OCI-M1 (cell line): ENCODE measurements at regions not wholly inside any gene's neighbourhood (a gene's known extent, or its start where the extent isn't known, plus 50 kb on each side); places are given as distances from the start of the nearest gene placed in this dataset.

ENCODE experiments used
- DNase-seq: peaks from one replicate; lab custom pipeline; 2025; lab: John Stamatoyannopoulos, UW

DNA sequence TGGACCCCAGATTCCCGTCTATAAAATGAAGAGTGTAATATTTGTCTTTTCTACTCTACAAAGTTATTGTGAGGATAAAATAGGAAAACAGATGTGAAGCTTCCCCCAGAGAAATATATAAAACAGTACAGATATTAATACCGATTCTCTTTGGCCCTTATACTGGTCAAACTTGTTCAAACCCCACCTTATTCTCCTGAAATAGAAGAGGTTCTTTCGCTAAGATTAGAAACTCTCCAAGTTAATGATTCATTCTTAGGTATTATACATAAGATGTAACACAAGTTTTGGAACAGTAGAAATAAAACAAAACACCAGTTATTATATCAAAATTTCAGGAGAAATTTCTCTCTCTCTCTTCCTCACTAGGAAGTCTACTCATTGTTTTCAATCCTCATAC lies 852.4 kb upstream of the ADAMTS5 start:
- DNase-seq: no peak

DNA sequence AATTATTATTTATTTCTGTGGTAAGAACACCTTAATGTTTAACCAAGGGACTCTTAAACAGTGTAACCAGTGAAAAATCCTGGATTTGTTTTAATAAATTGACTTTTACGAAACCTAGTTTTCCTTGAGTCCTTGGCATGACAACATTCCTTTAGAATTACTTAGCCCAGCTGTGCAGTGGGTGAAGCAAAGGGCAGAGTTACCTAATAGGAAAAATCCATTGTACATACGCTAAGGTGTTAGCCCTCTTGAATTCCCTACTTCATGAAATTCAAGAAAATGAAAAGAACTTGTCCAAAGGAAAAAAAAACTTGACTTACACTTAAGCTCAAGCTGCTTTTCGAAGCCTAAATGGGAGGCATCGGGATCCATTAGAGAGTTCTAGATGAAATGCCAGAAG lies 852.0 kb upstream of the ADAMTS5 start:
- DNase-seq: no peak

DNA sequence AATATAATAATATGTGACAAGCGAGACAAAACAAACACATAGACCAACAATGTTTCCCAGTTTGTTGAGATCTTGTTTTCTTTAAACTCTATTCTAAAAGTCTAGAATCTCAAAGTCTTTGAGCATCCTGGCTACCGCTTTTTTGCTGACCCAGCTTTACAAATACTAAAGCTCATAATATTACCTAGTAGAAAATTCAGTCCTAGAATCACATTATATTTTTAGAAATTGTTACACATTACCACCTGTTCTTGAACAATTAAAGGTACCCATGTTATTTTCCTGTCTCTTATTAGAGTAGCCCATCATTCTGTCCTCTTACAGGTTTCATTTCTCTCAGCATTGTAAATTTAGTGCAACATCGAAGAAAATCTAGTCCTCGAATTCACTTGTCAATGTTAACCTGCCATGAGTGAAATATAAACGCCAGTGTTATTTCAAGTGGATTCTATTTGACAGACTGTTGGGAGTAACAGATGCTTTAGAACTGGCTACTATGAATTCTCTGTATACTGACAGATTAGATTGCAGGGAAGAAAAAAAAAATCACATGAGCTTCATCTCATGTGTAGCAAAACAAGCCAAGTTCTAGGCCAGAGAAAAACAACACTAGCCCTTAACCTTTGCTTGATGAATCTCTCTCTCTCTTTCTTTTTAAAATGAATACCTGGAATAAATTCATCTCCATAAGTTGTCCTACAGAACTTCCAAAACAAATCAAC lies 851.2 kb upstream of the ADAMTS5 start:
- DNase-seq: no peak

DNA sequence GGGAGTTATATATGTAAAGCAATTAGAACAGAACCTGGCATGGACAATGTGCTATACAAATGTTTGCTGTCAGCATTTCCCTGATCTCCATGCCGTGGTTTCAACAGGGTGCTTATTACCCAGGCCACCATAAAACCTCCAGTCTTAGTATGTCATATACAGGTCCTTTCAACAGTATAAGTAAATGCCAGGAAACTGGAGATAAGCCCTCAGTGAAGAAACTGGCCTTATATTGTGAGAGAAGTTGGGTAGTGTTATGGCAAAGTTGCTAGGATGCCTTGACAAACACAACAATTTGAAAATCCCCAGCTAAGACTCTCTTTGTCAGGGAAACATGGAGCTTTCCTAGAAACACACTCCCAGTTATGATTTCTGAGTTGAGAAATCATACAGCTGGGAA lies 850.2 kb upstream of the ADAMTS5 start:
- peak; percentile 19 for DNase-seq

DNA sequence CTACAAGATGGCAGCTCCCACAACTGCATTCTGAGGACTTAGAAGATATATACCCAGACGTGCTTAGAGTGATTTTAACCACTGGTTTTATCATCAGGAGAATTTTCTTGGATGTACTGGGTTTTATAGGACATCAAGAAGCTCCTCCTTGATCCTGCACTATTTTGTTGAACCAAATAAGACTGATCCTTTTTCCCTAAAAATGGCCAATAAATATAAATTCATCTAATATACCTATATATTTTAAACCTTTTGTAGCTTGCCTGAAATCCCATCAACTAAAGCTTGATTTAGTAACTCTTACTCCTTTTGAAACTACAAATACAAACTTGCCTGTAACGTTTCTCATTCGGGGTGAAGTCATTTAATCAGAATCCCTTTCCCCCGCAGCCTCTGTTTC lies 849.4 kb upstream of the ADAMTS5 start:
- DNase-seq: no peak

DNA sequence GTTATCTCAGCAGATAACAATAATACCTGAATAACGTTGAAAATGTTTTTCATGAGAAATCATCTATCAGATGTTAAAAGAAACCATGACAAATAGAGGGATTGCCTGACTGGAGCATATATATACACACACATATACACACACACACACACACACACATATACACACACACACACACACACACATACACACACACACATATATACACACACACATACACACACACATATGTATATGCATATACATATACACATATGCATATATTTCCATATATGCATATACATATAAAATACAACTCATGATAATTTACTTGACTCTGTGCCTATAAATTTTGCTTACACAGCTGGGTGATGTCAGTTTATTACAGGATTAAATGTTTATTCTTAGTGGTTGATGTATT lies 847.3 kb upstream of the ADAMTS5 start:
- DNase-seq: no peak

DNA sequence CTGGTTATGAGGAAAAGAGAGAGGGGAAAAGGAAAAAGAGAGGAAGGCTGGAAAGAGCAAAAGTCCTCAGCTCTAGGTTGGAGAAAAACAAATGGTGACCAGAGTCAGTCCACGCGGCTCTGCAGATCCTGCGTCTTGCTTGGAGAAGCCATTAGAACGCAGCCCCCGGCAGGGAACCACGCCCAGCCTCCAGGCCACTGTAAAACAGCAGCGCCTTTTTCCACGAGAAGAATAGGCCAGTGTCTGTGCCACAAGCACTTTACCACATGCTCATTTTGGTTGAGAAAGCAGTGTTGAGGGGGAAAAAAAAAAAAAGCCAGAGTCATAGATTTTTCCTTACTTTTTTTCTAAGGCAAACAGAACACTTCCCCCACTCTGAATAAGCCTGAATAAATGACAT lies 846.9 kb upstream of the ADAMTS5 start:
- no peak for DNase-seq

DNA sequence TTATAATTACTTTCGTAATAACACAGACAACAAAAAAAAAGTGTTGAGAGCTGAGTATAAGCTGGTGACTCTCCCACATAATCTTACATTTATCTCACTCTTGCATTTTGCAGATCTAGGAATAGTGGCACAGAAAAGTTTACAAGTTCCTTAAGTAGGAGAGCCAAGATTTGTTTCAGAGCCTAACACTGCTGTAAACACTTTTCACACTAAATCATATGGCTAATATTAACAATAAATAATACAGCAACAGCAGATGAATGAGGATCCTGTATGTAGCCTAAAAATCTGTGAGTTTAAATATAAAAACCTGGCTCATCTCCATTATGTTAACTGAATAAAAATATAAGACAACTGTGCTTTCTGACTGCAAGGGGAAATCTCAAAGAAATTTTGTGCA lies 846.5 kb upstream of the ADAMTS5 start:
- DNase-seq: no peak

DNA sequence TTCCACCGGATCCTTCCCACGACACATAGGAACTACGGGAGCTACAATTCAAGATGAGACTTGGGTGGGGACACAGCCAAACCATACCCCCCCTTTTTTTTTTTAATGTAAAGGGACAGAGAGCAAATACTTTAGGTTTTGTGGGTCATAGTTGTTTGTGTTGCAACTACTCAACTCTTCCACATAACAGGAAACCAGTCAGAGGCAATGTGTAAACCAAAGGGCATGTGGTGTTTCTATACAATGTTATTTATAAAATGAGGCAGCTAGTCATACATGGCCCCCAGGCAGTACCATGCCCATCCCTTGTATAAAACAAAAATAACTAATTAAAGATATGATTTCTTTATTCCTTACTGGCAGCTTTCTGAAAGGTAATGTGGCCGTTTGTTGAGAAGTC lies 845.4 kb upstream of the ADAMTS5 start:
- DNase-seq: no peak

DNA sequence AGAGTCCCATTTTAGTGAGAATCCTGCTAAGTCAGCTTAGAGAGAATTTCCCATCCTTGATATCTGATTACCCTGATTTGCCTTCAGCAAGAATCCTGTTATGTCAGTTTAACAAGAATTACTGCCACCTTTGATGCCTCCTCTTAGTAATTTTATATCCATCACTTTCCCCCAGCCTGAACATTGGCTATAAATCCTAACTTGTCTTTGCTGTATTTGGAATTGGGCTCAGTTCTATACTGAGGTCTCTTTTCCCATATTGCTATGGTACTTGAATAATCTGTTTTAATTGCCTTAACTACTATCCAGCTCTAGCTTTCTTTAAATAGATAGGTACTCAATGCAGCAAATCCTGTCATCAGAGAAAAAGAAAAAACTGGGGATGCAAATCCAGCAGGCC lies 842.0 kb upstream of the ADAMTS5 start:
- DNase-seq: no peak

DNA sequence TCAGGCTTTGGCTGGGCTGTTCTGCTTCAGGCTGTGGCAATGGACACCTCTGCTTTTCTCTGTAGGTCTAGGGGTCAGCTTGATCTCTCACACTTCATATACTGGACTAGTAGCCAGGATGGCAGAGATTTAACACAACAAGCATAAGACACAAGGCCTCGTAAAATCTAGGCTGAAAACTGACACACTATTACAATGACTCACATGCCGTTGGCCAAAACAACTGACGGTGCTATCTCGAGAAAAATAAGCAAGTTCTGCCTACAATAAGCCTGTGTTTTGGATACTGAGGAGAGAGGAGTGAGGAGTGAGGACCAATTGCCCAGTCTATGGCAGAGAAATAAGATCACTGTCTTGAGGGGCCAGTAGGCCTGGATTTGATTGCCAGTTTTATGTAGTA lies 840.7 kb upstream of the ADAMTS5 start:
- DNase-seq: no peak

DNA sequence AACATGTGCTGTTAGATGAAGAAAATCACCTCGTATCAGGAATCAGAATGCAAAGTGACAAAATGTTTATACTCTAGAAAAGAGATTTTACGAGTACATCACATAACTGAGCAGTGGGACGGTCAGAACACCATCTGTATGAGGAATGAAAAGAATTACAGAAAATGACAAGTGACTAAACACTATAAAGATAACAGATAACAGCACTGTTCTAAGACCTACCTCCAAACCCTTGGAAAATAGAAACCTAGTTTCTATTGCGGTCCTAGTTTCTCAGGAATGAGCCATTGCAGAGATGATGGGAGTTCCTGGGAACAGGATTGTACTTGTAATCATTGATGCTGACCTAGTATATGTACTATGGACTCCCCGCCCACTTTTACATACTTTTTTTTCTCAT lies 839.4 kb upstream of the ADAMTS5 start:
- DNase-seq: no peak

DNA sequence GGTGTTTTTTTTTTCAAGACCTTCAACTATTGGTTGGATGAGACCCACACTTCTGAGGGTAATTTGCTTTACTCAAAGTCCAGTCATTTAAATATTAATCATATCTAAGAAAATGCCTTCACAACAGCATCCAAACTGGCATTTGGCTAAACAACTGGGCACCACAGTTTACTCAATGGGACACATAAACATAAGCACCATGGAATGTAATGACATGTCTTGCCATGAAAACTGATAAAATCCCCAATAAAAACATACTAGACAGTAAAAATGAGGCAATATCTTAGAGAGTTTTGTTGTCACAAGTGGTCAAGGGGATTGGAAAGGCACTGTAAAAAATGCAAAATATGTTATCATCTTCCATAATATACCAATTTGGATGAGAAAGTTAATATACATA lies 838.8 kb upstream of the ADAMTS5 start:
- no peak for DNase-seq

DNA sequence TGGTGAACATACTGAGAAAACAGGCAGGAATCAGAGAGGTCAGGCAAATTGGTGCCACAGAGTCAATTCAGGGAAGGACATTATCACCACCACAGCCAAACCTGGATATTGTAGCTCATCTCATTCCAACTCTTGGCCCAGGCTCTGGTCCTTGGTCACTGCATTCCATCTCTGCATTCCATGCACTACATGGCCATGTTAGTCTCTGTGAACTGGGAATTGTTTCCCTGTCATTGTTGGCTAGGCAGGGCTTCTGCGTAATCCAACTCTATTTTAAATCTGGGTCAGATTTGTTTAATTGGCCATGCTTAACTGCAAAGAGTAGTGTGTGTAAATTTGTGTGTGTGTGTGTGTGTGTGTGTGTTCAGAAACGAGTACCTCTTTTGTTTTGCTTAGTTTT lies 837.6 kb upstream of the ADAMTS5 start:
- DNase-seq: no peak

DNA sequence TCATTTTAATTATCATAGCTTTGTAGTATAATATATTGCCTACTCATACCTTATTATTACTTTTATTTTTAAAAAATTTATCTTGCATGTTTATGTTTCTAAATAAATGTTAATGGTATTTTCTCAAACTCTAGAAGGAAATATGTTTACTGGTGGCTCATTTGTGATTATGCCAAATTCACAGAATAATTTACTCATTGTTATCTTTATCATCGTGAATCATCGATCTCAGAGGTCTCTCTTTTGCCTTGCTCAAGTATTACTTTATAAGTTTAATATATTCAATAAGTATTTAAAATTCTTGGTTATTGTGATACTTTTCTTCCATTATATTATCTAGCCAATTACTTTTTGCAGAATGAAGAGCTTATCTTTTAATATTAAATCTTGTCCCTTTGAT lies 836.7 kb upstream of the ADAMTS5 start:
- no peak for DNase-seq

DNA sequence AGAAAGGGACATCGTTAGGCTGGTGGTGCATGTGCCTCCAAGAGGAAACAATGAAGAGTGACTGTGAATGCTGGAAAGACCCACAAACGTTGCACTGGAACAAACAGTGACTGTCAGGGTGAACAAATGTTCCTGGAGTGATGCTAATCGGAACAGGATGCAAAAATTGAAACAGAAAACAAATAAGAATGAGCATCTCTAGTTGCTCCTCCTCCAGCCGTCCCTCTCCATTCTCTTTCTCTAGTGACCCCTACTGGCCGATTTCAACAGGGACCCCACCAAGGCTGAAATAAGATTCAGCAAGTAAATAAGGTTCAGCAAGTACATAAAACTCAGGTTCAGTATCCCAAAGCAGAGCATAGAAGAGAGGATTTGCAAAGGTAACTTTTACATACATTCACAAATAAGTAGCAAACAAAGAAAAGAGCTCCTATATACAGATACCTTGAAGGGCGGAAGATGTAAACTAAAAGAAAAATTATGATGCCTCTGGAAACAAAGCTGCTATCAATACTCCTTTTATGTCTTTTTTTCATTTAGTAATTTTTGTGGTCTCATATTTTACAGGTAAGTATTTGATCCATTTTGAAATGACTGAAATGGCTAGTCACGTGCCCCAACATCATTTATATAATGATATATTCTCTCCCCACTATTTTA lies 836.1 kb upstream of the ADAMTS5 start:
- DNase-seq: peak; percentile 73

DNA sequence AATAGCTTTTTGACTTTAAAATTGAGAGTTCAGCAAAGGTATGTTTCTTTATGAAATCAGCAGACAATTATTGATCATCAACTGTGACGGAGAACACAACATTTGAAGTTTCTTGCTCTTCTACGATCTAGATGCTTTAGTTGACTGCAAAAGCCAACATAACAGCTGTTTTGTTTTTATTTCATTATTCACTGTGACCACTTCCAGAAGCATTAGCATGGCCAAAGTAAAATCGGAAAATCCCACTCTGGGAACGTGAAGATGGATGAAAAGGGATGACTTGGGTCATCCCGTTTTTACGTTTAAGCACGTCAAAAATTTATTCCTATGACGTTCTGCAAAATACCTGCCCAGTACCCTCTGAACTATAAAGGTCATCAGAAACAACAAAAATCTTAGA lies 833.0 kb upstream of the ADAMTS5 start:
- no peak for DNase-seq

DNA sequence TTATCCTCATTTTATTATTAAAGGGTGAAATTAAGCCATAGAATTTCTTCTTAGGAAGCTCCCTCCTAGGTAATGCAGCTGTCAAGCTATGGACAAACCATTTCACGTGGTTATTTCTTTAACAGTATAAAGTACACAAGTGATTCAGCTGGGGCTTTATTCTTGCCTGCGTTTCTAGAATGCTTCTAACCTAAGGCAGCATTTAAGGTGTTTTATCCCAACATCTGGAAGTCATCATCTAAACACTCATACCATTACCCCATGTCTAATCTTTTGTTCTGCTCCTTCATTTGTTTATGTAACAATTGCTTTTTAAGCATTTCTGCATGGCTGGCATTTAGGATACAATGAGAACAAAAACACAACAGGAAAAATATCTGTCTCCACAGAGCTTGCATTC lies 829.2 kb upstream of the ADAMTS5 start:
- no peak for DNase-seq

DNA sequence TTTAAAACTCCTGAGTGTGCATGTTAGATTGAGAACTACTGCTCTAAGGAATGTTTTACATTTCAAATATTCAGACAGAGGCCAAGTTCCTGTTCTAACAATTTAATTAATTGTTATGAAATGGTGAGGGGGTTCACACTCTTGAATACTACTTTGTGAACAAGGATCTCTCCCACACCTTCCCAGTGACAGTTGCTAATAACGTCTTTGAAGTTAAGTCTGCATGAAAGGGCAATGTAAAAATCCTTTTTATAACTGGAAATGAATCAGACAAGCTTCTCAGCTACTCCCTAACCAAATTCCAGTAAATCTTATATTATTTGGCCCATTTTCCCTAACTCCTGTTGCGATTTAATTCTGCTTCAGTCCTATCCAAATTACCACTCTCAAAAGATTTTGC lies 828.5 kb upstream of the ADAMTS5 start:
- DNase-seq: no peak

DNA sequence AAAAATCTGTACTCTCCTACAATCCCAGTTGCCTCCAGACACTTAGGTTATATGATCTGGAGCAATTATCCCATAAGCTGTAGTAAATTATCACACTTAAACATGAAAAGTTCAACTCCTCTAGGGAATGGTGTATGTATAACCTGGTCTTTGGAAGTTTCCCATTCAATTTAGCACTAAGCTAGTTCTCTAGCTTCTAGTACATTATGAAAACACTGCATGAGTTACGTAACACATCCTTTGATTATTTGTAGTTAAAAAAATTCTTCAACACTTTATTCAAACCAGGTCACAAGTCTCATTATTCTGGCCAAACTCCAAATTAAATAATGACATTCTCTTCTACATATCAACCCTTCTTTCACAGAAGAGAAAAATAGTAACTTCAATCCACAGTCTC lies 827.0 kb upstream of the ADAMTS5 start:
- no peak for DNase-seq

DNA sequence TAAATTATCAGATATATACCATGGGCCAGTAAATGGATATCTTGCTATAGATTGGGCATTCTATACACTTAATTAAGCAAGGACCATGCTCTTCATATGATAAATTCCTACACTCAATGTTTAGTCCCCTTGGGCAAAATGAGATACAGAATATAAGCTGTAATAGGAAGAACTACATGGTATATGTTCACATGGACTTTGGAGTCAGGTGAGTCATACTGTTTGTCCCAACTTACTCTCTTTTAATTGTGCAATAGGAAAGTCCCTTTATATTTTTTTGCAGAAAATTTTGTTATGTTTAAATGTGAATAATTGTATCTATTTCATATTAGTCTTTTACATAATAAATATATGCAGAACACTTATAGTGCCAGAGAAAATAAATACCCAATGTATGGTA lies 820.2 kb upstream of the ADAMTS5 start:
- no peak for DNase-seq

DNA sequence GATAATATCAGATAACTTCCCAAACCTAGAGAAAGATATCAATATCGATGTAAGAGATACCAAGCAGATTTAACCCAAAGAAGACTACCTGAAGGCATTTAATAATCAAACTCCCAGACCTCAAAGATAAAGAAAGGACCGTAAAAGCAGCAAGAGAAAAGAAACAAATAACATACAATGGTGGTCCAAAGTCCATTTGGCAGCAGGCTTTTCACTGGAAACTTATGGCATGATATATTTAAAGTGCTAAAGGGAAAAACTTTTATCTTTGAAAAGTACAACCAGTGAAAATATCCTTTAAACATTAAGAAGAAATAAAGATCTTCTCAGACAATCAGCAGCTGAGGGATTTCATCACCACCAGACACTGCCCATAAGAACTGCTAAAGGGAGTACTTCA lies 812.7 kb upstream of the ADAMTS5 start:
- DNase-seq: no peak

DNA sequence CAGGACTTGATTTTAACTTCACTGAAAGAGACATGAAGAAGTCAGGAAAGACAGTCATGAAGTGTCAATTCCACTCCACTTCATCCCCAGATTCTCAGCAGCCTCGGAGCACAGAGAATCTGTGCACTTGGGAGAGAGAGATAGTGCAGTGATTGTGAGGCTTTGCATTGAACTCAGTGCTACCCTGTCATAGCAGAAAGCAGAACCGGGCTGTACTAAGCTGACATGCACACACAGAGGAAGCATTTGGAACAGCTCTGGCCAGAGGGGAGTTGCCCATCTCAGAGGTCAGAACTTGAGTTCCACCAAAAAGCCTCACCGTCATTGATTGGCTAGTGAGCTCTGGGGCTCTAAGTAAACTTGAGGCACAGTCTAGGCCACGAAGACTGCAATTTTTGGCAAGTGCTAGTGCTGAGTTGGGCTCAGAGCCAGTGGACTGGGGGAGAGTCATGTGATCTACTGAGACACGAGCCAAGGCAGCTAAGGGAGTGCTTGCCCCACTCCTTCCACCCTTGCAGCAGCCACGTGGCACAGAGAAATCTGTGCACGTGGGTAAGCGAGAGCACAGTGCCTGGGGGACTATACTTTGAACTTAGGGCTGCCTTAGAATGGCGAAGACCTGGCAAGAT lies 810.2 kb upstream of the ADAMTS5 start:
- DNase-seq: no peak

DNA sequence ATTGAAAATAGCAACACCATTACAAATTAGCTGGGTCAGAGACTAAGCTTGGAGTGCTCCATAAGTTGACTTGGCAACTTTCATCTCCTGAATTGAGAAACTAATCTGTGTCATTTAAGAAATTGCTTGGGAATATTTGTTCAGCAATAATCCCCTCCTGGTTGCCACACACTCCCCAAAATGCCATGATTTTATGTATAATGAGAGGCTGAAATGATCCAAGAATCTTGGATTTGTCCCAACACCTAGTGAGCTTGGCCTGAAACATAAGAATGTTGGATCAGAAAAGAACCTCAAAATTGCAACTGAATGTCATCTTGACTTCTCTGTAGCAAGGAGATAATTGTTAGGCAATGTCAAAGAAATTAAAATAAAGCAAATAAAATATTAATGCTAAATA lies 805.9 kb upstream of the ADAMTS5 start:
- DNase-seq: no peak
